GM18873 (cell line): ENCODE measurements at regions not wholly inside any gene's neighbourhood (a gene's known extent, or its start where the extent isn't known, plus 50 kb on each side); places are given as distances from the start of the nearest gene placed in this dataset.

Experiments used
- ATAC-seq: cut with Tn5 transposase; IDR thresholded peaks from one replicate; pipeline ENCODE4 v1.9.1; 2021; ENCODE audit warnings: mild to moderate bottlenecking, moderate library complexity, moderate number of reproducible peaks; ENCODE audit not compliant: unreplicated experiment, low FRiP score

- no peak for ATAC-seq
These were observed 96.0 kb downstream of the RASGEF1B start for GRCh38 chr4:81375745-81376144.

- ATAC-seq = no peak
These were observed 101.8 kb downstream of the RASGEF1B start for GRCh38 chr4:81369886-81370285.

GRCh38 chr4:81366779-81367178 lies 104.9 kb downstream of the RASGEF1B start:
- no peak for ATAC-seq

- no peak for ATAC-seq
These were observed 111.0 kb downstream of the RASGEF1B start for GRCh38 chr4:81360737-81361136.

GRCh38 chr4:81359207-81359606 lies 112.5 kb downstream of the RASGEF1B start:
- ATAC-seq = no peak

- no peak for ATAC-seq
These were observed 113.6 kb downstream of the RASGEF1B start for GRCh38 chr4:81358154-81358553.

- ATAC-seq = no peak
These were observed 115.1 kb downstream of the RASGEF1B start for GRCh38 chr4:81356621-81357020.

- no peak for ATAC-seq
These were observed 116.6 kb downstream of the RASGEF1B start for GRCh38 chr4:81355136-81355535.

- no peak for ATAC-seq
These were observed 117.8 kb downstream of the RASGEF1B start for GRCh38 chr4:81353861-81354260.

- no peak for ATAC-seq
These were observed 119.3 kb downstream of the RASGEF1B start for GRCh38 chr4:81352446-81352835.

GRCh38 chr4:81351654-81352445 lies 119.9 kb downstream of the RASGEF1B start:
- peak; percentile 70 for ATAC-seq

GRCh38 chr4:81350040-81350439 lies 121.7 kb downstream of the RASGEF1B start:
- ATAC-seq = no peak

GRCh38 chr4:81348778-81349094 lies 123.0 kb downstream of the RASGEF1B start:
- ATAC-seq = no peak

GRCh38 chr4:81348086-81348777 lies 123.5 kb downstream of the RASGEF1B start:
- ATAC-seq = no peak

- ATAC-seq = no peak
These were observed 125.0 kb downstream of the RASGEF1B start for GRCh38 chr4:81346719-81347118.

- ATAC-seq = no peak
These were observed 128.2 kb downstream of the RASGEF1B start for GRCh38 chr4:81343536-81343935.

GRCh38 chr4:81343046-81343445 lies 128.0 kb upstream of the PRKG2 start:
- no peak for ATAC-seq

- no peak for ATAC-seq
These were observed 122.2 kb upstream of the PRKG2 start for GRCh38 chr4:81337211-81337610.

GRCh38 chr4:81335122-81335912 lies 120.3 kb upstream of the PRKG2 start:
- no peak for ATAC-seq

- no peak for ATAC-seq
These were observed 115.0 kb upstream of the PRKG2 start for GRCh38 chr4:81330018-81330417.

GRCh38 chr4:81326581-81326980 lies 111.6 kb upstream of the PRKG2 start:
- no peak for ATAC-seq
